Liver (tissue), 8 donors: ENCODE measurements at regions not wholly inside any gene's neighbourhood (a gene's known extent, or its start where the extent isn't known, plus 50 kb on each side); places are given as distances from the start of the nearest gene placed in this dataset.

Experiments used
- DNase-seq: peaks from one replicate; pipeline ENCODE4 v3.0.0-alpha.2; 2017; ENCODE audit warnings: low spot score
- H3K27ac ChIP-seq, 2 donors: one replicate each; pipeline ENCODE4 v1.7.0; 2013; ENCODE audit warnings: inconsistent platforms in 2 of 2, low read length in 2 of 2, control low read depth in 1 of 2, low read depth in 1 of 2, mild to moderate bottlenecking in 1 of 2
- H3K27me3 ChIP-seq, 4 donors: one replicate each; pipeline versions ENCODE4 v1.6.1 to v1.7.0; 2013; ENCODE audit warnings: low read length in 3 of 4, inconsistent platforms in 1 of 4, mild to moderate bottlenecking in 1 of 4, moderate library complexity in 1 of 4; ENCODE audit not compliant: control insufficient read depth in 4 of 4, insufficient read depth in 4 of 4
- H3K36me3 ChIP-seq, 4 donors: one replicate each; pipeline versions ENCODE4 v1.6.1 to v1.7.0; 2013; ENCODE audit warnings: low read length in 3 of 4, mild to moderate bottlenecking in 3 of 4, low read depth in 1 of 4, moderate library complexity in 1 of 4; ENCODE audit not compliant: control insufficient read depth in 4 of 4, insufficient read depth in 3 of 4
- H3K4me1 ChIP-seq, 4 donors: one replicate each; pipeline versions ENCODE4 v1.6.1 to v1.7.0; 2013; ENCODE audit warnings: low read length in 3 of 4, mild to moderate bottlenecking in 3 of 4, moderate library complexity in 1 of 4; ENCODE audit not compliant: control insufficient read depth in 4 of 4, insufficient read depth in 4 of 4
- H3K4me3 ChIP-seq, 3 donors: one replicate each; pipeline versions ENCODE4 v1.6.1 to v1.7.0; 2013; ENCODE audit warnings: low read length in 3 of 3, control low read depth in 1 of 3, low read depth in 1 of 3, mild to moderate bottlenecking in 1 of 3
- H3K9ac ChIP-seq, 2 donors: one replicate each; pipeline ENCODE4 v1.7.0; 2013; ENCODE audit warnings: low read length in 2 of 2, mild to moderate bottlenecking in 2 of 2, moderate library complexity in 2 of 2, control low read depth in 1 of 2, low read depth in 1 of 2
- H3K9me3 ChIP-seq, 4 donors: one replicate each; pipeline versions ENCODE4 v1.6.1 to v1.7.0; 2013; ENCODE audit warnings: low read length in 3 of 4; ENCODE audit not compliant: control insufficient read depth in 4 of 4
- ATF3 ChIP-seq: IDR thresholded peaks from 2 replicates; pipeline ENCODE4 v1.6.1; 2016; ENCODE audit warnings: antibody characterized with exemption
- CTCF ChIP-seq: fragments of 150-350 bp; IDR thresholded peaks from 2 replicates; pipeline ENCODE4 v1.5.1; 2017; ENCODE audit warnings: improper control_type of control experiment, low read depth, low read length; ENCODE audit not compliant: missing input control
- EGR1 ChIP-seq, 2 donors: IDR thresholded peaks; 2 replicates each; pipeline ENCODE4 v1.6.1; 2016 to 2018; ENCODE audit warnings: antibody characterized with exemption in 2 of 2, low read depth in 2 of 2
- FOXA1 ChIP-seq: IDR thresholded peaks from 2 replicates; pipeline ENCODE4 v1.6.1; 2016; ENCODE audit warnings: antibody characterized with exemption
- FOXA2 ChIP-seq: IDR thresholded peaks from 2 replicates; pipeline ENCODE4 v1.6.1; 2016; ENCODE audit warnings: antibody characterized with exemption
- GABPA ChIP-seq, 2 donors: IDR thresholded peaks in 1 of 2; conservative IDR thresholded peaks in 1 of 2; 2 replicates each; pipeline ENCODE4 v1.6.1; 2016; ENCODE audit warnings: antibody characterized with exemption in 2 of 2, mild to moderate bottlenecking in 1 of 2, moderate library complexity in 1 of 2
- HNF4A ChIP-seq, 2 donors: conservative IDR thresholded peaks; 2 replicates each; pipeline ENCODE4 v1.6.1; 2016; ENCODE audit warnings: antibody characterized with exemption in 2 of 2, mild to moderate bottlenecking in 2 of 2
- HNF4G ChIP-seq: IDR thresholded peaks from 2 replicates; pipeline ENCODE4 v1.6.1; 2016; ENCODE audit warnings: antibody characterized with exemption
- JUND ChIP-seq, 2 donors: IDR thresholded peaks; 2 replicates each; pipeline ENCODE4 v1.6.1; 2016; ENCODE audit warnings: antibody characterized with exemption in 2 of 2
- MAX ChIP-seq: IDR thresholded peaks from 2 replicates; pipeline ENCODE4 v1.6.1; 2016; ENCODE audit warnings: antibody characterized with exemption
- NR2F2 ChIP-seq: IDR thresholded peaks from 2 replicates; pipeline ENCODE4 v1.6.1; 2016; ENCODE audit warnings: antibody characterized with exemption
- RAD21 ChIP-seq, 2 donors: IDR thresholded peaks; 2 replicates each; pipeline ENCODE4 v1.6.1; 2016; ENCODE audit warnings: antibody characterized with exemption in 2 of 2, mild to moderate bottlenecking in 2 of 2
- REST ChIP-seq: IDR thresholded peaks from 2 replicates; pipeline ENCODE4 v1.6.1; 2016; ENCODE audit warnings: antibody characterized with exemption, mild to moderate bottlenecking
- RXRA ChIP-seq, 2 donors: IDR thresholded peaks; 2 replicates each; pipeline ENCODE4 v1.6.1; 2017 to 2018; ENCODE audit warnings: antibody characterized with exemption in 2 of 2, mild to moderate bottlenecking in 1 of 2
- SP1 ChIP-seq: IDR thresholded peaks from 2 replicates; pipeline ENCODE4 v1.6.1; 2018; ENCODE audit warnings: antibody characterized with exemption, mild to moderate bottlenecking
- TAF1 ChIP-seq: conservative IDR thresholded peaks from 2 replicates; pipeline ENCODE4 v1.6.1; 2016; ENCODE audit warnings: antibody characterized with exemption, mild to moderate bottlenecking
- YY1 ChIP-seq: IDR thresholded peaks from 2 replicates; pipeline ENCODE4 v1.6.1; 2016; ENCODE audit warnings: antibody characterized with exemption, mild to moderate bottlenecking
- ZBTB33 ChIP-seq: IDR thresholded peaks from 2 replicates; pipeline ENCODE4 v1.6.1; 2016; ENCODE audit warnings: antibody characterized with exemption
- WGBS: extraction: QIAGEN DNeasy Blood & Tissue Kit; methylation state at CpG from one replicate; pipeline ENCODE4 v1.1.7; 2013; 5-methylcytosine and 5-hydroxymethylcytosine counted together
- donor health status: healthy.
- donor health status: healthy.
- donor health status: healthy.
- donor health status: healthy.
- donor health status: healthy.

GRCh38 chr17:79154446-79154845, 79.8 kb downstream of the ENGASE start:
- TF ChIP-seq ZBTB33 = no peak
- TF ChIP-seq HNF4A (conservative IDR thresholded peaks at IDR 0.05) = no peak
- no peak for TF ChIP-seq FOXA2
- no peak for TF ChIP-seq EGR1 (IDR thresholded peaks at IDR 0.05; ENCODE audit: low read depth in 2 of 2)
- no peak for TF ChIP-seq SP1
- TF ChIP-seq RXRA (IDR thresholded peaks at IDR 0.05) = no peak
- TF ChIP-seq JUND (IDR thresholded peaks at IDR 0.05) = no peak
- no peak for TF ChIP-seq ATF3
- TF ChIP-seq NR2F2 = no peak
- TF ChIP-seq YY1 = no peak
- no peak for TF ChIP-seq REST
- TF ChIP-seq CTCF = no peak
- TF ChIP-seq MAX = no peak
- TF ChIP-seq HNF4G = no peak
- TF ChIP-seq TAF1 = no peak
- TF ChIP-seq GABPA (IDR thresholded peaks at IDR 0.05 in 1 of 2, conservative IDR thresholded peaks at IDR 0.05 in 1 of 2) = no peak
- no peak for TF ChIP-seq FOXA1
- no peak for TF ChIP-seq RAD21 (IDR thresholded peaks at IDR 0.05)
- Histone ChIP-seq H3K36me3 (no peaks in the 10 kb centered on the region), H3K9ac (no peak overlapping the region), H3K9me3 (no peaks in the 10 kb centered on the region), H3K4me3 (no peak overlapping the region), H3K4me1 (no peaks in the 10 kb centered on the region), H3K27me3 (peaks cover 0 to 3% (median 3%) of the 10 kb centered on the region in 4 donors), H3K27ac (no peak overlapping the region)
- no peak for DNase-seq
- WGBS = 48% methylated on average over 14 of the region's 14 CpGs
